Astrocyte of the spinal cord (primary cell): ENCODE measurements at regions not wholly inside any gene's neighbourhood (a gene's known extent, or its start where the extent isn't known, plus 50 kb on each side); places are given as distances from the start of the nearest gene placed in this dataset.

Experiments
- DNase-seq: peaks from one replicate; pipeline ENCODE4 v3.0.0; 2011; ENCODE audit warnings: low read depth, low spot score
- H3K4me3 ChIP-seq: 2 replicates; pipeline ENCODE4 v1.5.1; 2011; ENCODE audit warnings: low read depth, mild to moderate bottlenecking, low read length, moderate library complexity
- in situ Hi-C: cut with HindIII; loops from 2 replicates; pipeline ENCODE4 v1.10.0; 2017; ENCODE audit warnings: low sequenced_read_pairs
- TF ChIP-seq, protein P1 (sequence below): IDR thresholded peaks from 2 replicates; pipeline ENCODE4 v1.5.1; 2012; ENCODE audit warnings: low read depth, mild to moderate bottlenecking, low read length, inconsistent platforms

GRCh38 chr1:67937010-67937409 lies 103.7 kb upstream of the GNG12 start:
- DNase-seq: no peak
- in situ Hi-C loops: no loop called here
- H3K4me3 ChIP-seq: no peak overlapping the region
- TF ChIP-seq, protein P1, sequence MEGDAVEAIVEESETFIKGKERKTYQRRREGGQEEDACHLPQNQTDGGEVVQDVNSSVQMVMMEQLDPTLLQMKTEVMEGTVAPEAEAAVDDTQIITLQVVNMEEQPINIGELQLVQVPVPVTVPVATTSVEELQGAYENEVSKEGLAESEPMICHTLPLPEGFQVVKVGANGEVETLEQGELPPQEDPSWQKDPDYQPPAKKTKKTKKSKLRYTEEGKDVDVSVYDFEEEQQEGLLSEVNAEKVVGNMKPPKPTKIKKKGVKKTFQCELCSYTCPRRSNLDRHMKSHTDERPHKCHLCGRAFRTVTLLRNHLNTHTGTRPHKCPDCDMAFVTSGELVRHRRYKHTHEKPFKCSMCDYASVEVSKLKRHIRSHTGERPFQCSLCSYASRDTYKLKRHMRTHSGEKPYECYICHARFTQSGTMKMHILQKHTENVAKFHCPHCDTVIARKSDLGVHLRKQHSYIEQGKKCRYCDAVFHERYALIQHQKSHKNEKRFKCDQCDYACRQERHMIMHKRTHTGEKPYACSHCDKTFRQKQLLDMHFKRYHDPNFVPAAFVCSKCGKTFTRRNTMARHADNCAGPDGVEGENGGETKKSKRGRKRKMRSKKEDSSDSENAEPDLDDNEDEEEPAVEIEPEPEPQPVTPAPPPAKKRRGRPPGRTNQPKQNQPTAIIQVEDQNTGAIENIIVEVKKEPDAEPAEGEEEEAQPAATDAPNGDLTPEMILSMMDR: no peak

- no peak overlapping the region for H3K4me3 ChIP-seq
- no peak for DNase-seq
- in situ Hi-C loops: no loop called here
- TF ChIP-seq, protein P1: no peak
Observed at GRCh38 chr1:67935560-67935959, 102.3 kb upstream of the GNG12 start.

DNA sequence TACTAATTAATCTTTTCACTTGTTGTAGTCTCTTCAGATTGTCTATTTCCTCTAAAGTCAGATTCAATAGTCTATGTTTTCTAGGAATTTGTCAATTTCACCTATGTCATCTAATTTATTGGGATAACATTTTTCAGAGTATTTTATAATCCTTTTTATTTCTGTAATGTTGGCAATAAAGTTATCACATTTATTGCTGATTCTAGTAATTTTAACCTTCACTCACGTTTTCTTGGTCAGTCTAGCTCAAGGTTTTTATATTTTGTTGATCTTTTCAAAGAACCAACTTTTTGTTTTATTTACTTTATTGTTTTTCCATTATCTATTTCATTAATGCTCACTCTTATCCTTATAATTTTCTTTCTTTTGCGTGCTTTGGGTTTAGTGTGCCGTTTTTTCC lies 97.9 kb upstream of the GNG12 start:
- TF ChIP-seq, protein P1: no peak
- DNase-seq: no peak
- in situ Hi-C loops: no loop called here
- H3K4me3 ChIP-seq: no peak overlapping the region

DNA sequence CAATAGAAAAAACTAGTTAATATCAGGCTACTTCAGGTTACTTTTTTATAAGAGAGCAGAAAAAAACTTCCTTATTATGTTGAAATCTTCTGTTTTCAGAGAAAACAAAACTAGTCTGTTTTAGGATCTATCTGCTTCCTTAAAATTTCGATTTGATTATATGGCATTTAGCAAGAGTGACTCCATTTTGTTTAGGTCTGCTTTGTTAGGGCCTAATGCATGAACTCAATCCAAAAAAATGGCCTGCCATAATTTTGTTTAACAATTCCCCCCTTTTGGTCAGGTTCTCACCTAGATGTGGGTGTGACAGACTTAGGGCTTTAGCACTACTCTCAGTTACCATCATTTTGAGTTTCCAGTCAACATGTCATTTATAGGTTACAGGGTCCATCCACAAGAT lies 89.8 kb upstream of the GNG12 start:
- H3K4me3 ChIP-seq: no peak overlapping the region
- in situ Hi-C loops: no loop called here
- TF ChIP-seq, protein P1: no peak
- DNase-seq: no peak

- DNase-seq: no peak
- no peak overlapping the region for H3K4me3 ChIP-seq
- TF ChIP-seq, protein P1: no peak
- in situ Hi-C loops: no loop called here
Observed at GRCh38 chr1:67921725-67922489, 88.6 kb upstream of the GNG12 start.

DNA sequence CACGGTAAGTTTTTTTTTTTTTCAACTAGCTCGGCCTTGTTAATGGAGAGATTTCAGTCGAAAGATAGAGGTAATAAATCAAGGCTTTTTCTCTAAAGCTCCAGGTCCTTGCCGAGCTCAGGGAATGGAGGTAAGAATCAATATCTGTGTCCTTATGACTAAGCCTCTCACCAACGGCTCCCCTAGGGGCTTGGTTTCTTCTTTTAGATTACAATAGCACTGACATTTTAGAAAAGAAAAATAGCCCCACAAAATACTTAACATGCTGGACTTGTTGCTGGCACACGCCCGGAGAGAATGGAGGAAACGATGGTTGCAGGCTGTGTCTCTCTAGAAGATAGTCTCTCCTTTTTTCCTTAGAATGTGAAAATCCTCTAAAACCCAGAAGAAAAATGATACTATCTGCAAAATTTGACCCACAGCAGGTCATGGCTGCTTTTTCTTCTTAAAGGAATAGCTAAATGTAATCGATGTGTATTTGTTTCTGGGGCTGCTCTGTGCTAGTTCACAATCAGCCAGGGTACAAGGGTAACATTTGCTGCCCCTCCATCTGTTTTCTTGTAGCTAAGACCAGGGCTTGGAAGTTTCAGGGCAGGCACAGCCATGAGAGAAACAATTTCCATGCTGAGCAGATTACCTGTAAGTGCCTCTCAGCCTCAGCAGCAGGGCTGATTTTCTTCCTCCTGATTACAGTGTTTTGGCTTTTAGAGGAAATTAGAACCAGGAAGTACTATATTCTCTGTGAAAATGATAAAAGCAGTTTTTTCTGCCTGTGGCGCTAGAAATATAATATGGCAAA lies 86.2 kb upstream of the GNG12 start:
- in situ Hi-C loops: no loop called here

More for the DNA sequence above, 86.2 kb upstream of the GNG12 start:
- DNase-seq: no peak
- H3K4me3 ChIP-seq: no peak overlapping the region
- TF ChIP-seq, protein P1: no peak
